ENCODE measurements at regions not wholly inside any gene's neighbourhood (a gene's known extent, or its start where the extent isn't known, plus 50 kb on each side); places are given as distances from the start of the nearest gene placed in this dataset.

DNA sequence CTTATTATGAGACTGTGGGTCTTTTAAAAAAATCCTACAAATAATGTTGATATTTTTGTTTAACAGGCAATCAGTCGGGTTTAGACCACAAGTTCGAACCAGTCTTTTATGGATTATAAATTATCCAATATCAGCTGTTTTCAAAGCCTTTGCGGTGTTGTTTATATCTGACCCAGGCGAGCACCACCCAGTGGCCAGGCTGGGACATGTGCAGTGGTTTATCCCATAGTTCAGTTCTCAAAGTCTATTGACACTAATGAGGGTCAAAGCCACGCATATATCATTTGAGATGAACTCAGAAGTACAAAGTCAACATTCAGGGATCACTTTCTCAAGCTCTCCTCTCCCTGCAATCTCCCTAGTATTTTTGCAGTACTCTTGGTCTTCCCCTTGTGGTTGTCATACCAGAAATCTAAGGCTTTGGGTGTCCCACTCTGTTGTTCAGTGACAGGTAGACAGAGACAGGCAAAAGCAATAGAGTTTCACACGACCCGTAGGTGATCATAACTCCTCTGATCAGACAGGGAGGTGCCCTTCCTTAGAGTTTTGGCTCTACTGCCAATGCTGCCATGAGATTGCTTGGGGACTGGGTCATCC is 117.4 kb upstream of the POM121L12 start:
- Histone ChIP-seq H3K4me3 (ENCODE audit: low read depth, low read length) (no peak overlapping the region), H3K36me3 (ENCODE audit: control insufficient read depth in 2 of 2, insufficient read depth in 1 of 2, low read length in 2 of 2) (no peaks in the 10 kb centered on the region), H3K4me1 (ENCODE audit: control insufficient read depth, insufficient read depth, low read length) (no peaks in the 10 kb centered on the region), H3K27ac (ENCODE audit: extremely low read depth, low read depth, low read length) (no peak overlapping the region), H3K9me3 (ENCODE audit: control insufficient read depth, insufficient read depth, low read depth, low read length) (no peaks in the 10 kb centered on the region)
- TF ChIP-seq, protein P1, sequence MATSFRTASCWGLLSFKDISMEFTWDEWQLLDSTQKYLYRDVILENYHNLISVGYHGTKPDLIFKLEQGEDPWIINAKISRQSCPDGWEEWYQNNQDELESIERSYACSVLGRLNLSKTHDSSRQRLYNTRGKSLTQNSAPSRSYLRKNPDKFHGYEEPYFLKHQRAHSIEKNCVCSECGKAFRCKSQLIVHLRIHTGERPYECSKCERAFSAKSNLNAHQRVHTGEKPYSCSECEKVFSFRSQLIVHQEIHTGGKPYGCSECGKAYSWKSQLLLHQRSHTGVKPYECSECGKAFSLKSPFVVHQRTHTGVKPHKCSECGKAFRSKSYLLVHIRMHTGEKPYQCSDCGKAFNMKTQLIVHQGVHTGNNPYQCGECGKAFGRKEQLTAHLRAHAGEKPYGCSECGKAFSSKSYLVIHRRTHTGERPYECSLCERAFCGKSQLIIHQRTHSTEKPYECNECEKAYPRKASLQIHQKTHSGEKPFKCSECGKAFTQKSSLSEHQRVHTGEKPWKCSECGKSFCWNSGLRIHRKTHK (tag by site-specific recombination; IDR thresholded peaks at IDR 0.05) = no peak
- TF ChIP-seq, protein P2, sequence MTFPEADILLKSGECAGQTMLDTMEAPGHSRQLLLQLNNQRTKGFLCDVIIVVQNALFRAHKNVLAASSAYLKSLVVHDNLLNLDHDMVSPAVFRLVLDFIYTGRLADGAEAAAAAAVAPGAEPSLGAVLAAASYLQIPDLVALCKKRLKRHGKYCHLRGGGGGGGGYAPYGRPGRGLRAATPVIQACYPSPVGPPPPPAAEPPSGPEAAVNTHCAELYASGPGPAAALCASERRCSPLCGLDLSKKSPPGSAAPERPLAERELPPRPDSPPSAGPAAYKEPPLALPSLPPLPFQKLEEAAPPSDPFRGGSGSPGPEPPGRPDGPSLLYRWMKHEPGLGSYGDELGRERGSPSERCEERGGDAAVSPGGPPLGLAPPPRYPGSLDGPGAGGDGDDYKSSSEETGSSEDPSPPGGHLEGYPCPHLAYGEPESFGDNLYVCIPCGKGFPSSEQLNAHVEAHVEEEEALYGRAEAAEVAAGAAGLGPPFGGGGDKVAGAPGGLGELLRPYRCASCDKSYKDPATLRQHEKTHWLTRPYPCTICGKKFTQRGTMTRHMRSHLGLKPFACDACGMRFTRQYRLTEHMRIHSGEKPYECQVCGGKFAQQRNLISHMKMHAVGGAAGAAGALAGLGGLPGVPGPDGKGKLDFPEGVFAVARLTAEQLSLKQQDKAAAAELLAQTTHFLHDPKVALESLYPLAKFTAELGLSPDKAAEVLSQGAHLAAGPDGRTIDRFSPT (tag by site-specific recombination; IDR thresholded peaks at IDR 0.05) = no peak
- TF ChIP-seq ZNF560 (tag by site-specific recombination; IDR thresholded peaks at IDR 0.05; ENCODE audit: borderline replicate concordance) = no peak
- no peak for TF ChIP-seq ZNF600 (tag by site-specific recombination; IDR thresholded peaks at IDR 0.05)
- no peak for TF ChIP-seq ZNF214 (tag by site-specific recombination; IDR thresholded peaks at IDR 0.05; ENCODE audit: borderline replicate concordance)
- no peak for TF ChIP-seq ZNF223 (tag by site-specific recombination; IDR thresholded peaks at IDR 0.05)
- TF ChIP-seq ZNF112 (tag by site-specific recombination; IDR thresholded peaks at IDR 0.05) = no peak
- no peak for TF ChIP-seq ZNF677 (tag by site-specific recombination; IDR thresholded peaks at IDR 0.05)
- CTCF ChIA-PET = interaction anchor here (0.6 kb wide), 2 partner anchors 22 to 29 kb away, joined by 3 read pairs; no protein-coding TSS in a partner anchor
- POLR2A ChIA-PET = no interaction called here

DNA sequence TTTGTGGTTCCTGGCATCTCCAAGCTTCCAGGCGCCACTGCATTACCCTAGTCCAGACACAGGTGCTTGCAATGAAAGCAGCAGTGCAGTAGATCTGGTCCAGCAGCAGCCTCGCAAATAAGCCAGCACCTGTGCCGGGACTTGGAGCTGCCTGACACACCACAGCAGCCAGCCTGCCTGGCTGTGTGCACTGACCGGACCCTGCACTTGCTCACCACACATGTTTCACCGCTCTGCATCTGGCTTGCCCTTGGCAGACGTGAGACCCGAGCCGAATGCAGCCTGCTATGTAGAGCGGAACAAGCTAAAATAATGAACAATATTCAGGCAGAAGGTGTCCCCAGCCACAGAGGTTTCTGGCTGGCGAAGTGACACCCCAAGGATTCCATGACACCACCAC is 123.6 kb upstream of the POM121L12 start:
- ChIA-PET CTCF (no interaction called here), POLR2A (no interaction called here)
- Histone ChIP-seq H3K36me3 (ENCODE audit: control insufficient read depth in 2 of 2, insufficient read depth in 1 of 2, low read length in 2 of 2) (no peaks in the 10 kb centered on the region), H3K27ac (ENCODE audit: extremely low read depth, low read depth, low read length) (no peak overlapping the region), H3K4me3 (ENCODE audit: low read depth, low read length) (no peak overlapping the region), H3K9me3 (ENCODE audit: control insufficient read depth, insufficient read depth, low read depth, low read length) (no peaks in the 10 kb centered on the region), H3K4me1 (ENCODE audit: control insufficient read depth, insufficient read depth, low read length) (no peaks in the 10 kb centered on the region)
- TF ChIP-seq ZNF302 (tag by site-specific recombination; IDR thresholded peaks at IDR 0.05; ENCODE audit: low read depth) (no peak), ZNF174 (tag by site-specific recombination; IDR thresholded peaks at IDR 0.05) (no peak), ZNF24 (tag by site-specific recombination; IDR thresholded peaks at IDR 0.05) (no peak), ZNF423 (tag by site-specific recombination; IDR thresholded peaks at IDR 0.05) (no peak), ZNF169 (tag by site-specific recombination; IDR thresholded peaks at IDR 0.05) (no peak), ZFP3 (tag by site-specific recombination; IDR thresholded peaks at IDR 0.05; ENCODE audit: low read depth) (no peak)

DNA sequence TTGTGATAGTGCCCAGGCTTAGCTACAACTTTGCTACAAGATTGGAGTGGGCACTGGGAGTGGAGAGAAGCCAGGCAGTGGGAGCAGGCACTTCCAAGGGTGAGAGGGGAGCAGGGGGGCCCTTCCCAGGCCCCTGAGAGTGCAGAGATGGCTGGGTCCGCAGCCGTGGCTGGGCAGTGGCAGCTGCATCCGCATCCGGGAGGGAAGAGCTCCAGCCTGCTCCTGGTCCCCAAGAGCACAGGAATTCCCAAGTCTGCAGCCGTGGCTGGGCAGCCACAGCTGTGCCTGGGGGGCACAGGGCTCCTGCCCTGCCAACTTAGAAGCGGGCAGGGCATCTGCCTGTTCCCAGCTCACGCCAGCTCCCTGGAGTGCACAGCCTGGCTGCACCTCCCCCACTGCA is 124.1 kb upstream of the POM121L12 start:
- H3K4me1 ChIP-seq (ENCODE audit: control insufficient read depth, insufficient read depth, low read length) = no peaks in the 10 kb centered on the region
- no peaks in the 10 kb centered on the region for H3K36me3 ChIP-seq (ENCODE audit: control insufficient read depth in 2 of 2, insufficient read depth in 1 of 2, low read length in 2 of 2)
- CTCF ChIA-PET = no interaction called here
- POLR2A ChIA-PET = no interaction called here
- H3K9me3 ChIP-seq (ENCODE audit: control insufficient read depth, insufficient read depth, low read depth, low read length) = no peaks in the 10 kb centered on the region
- TF ChIP-seq ZSCAN23 (tag by site-specific recombination; IDR thresholded peaks at IDR 0.05) = no peak
- no peak for TF ChIP-seq ZNF274 (IDR thresholded peaks at IDR 0.05; ENCODE audit: low read length)
- TF ChIP-seq ZNF274 (tag by site-specific recombination; IDR thresholded peaks at IDR 0.05; ENCODE audit: borderline replicate concordance) = no peak
- no peak for TF ChIP-seq SP7 (tag by site-specific recombination; IDR thresholded peaks at IDR 0.05)
- no peak for TF ChIP-seq ZNF530 (tag by site-specific recombination; IDR thresholded peaks at IDR 0.05; ENCODE audit: low read depth)
- TF ChIP-seq ZNF24 (tag by site-specific recombination; IDR thresholded peaks at IDR 0.05) = no peak
- TF ChIP-seq ZNF16 (tag by site-specific recombination; IDR thresholded peaks at IDR 0.05; ENCODE audit: low read depth) = no peak
- TF ChIP-seq, protein P3, sequence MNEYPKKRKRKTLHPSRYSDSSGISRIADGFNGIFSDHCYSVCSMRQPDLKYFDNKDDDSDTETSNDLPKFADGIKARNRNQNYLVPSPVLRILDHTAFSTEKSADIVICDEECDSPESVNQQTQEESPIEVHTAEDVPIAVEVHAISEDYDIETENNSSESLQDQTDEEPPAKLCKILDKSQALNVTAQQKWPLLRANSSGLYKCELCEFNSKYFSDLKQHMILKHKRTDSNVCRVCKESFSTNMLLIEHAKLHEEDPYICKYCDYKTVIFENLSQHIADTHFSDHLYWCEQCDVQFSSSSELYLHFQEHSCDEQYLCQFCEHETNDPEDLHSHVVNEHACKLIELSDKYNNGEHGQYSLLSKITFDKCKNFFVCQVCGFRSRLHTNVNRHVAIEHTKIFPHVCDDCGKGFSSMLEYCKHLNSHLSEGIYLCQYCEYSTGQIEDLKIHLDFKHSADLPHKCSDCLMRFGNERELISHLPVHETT (tag by site-specific recombination; IDR thresholded peaks at IDR 0.05) = no peak
- no peak for TF ChIP-seq ZNF133 (tag by site-specific recombination; IDR thresholded peaks at IDR 0.05)
- TF ChIP-seq GLIS1 (tag by site-specific recombination; IDR thresholded peaks at IDR 0.05) = no peak
- TF ChIP-seq, protein P4, sequence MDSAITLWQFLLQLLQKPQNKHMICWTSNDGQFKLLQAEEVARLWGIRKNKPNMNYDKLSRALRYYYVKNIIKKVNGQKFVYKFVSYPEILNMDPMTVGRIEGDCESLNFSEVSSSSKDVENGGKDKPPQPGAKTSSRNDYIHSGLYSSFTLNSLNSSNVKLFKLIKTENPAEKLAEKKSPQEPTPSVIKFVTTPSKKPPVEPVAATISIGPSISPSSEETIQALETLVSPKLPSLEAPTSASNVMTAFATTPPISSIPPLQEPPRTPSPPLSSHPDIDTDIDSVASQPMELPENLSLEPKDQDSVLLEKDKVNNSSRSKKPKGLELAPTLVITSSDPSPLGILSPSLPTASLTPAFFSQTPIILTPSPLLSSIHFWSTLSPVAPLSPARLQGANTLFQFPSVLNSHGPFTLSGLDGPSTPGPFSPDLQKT (IDR thresholded peaks at IDR 0.05; ENCODE audit: borderline replicate concordance, low read depth, low read length) = no peak
- TF ChIP-seq ZNF510 (tag by site-specific recombination; IDR thresholded peaks at IDR 0.05; ENCODE audit: insufficient replicate concordance) = no peak
- no peak overlapping the region for H3K4me3 ChIP-seq (ENCODE audit: low read depth, low read length)
- H3K27ac ChIP-seq (ENCODE audit: extremely low read depth, low read depth, low read length) = no peak overlapping the region

Measured in HEK293 (cell line).